ENCODE measurements at regions not wholly inside any gene's neighbourhood (a gene's known extent, or its start where the extent isn't known, plus 50 kb on each side); places are given as distances from the start of the nearest gene placed in this dataset.

DNA sequence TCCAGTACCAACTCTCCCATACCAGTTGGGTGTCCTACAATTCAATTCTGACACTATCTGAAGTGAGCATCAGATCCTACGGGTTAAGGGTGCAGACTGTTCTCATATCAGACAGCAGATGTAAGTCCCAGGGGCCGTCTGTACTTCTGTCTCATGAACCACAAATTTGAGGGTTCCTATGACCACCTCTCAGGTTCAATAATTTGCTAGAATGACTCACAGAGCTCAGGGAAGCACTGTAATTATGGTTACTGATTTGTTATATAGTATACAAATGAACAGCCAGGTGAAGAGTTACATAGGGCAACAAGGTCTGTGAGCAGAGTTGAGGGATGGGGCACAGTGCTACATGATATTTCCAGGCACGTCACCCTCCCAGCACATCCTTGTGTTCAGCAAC lies 499.1 kb downstream of the DMAC1 start:
- DNase-seq (ENCODE audit: low read depth in 2 of 2), result no peak

DNA sequence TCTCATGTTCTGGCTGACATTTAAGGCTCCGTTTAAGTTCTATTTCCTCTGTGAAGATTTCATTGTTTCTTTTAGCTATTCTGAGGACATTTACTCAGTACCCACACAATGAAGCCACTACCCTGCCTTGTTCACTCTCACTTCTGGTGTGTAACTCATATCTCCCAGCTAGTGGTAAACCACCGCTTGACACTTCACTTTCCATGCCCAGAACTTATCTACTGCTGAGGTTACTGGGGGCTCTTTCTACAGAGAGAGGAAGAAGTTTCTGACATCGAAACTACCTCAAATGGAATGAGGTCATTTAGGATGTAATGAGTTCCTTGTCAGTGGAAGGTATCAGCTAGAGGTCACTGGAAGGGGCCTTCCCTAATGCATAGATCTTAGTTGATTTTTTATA lies 501.5 kb downstream of the DMAC1 start:
- DNase-seq (ENCODE audit: low read depth in 2 of 2), result no peak

DNA sequence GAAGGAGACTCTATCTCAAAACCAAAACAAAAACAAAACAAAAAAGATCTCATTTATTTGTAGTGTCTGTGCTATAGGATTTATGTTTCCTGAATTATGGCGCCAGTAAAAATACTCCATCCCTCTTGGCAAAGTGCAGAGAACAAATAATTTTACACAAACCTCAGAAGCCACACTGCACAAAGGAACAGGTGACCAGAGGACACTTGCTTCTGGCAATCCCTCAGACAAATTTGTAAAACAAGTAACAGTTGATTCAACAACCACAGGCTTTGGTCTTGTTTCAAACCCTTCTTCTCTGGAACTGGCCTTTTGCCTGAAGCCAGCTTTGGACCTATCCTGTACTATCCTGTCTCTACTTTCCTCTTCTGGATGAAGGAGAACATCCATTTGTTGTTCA lies 502.1 kb downstream of the DMAC1 start:
- DNase-seq (ENCODE audit: low read depth in 2 of 2), result no peak

- DNase-seq (ENCODE audit: low read depth in 2 of 2), result no peak
Measured at GRCh38 chr9:7293091-7293490, 506.5 kb downstream of the DMAC1 start.

GRCh38 chr9:7289773-7290172 lies 509.8 kb downstream of the DMAC1 start:
- DNase-seq (ENCODE audit: low read depth in 2 of 2), result no peak

DNA sequence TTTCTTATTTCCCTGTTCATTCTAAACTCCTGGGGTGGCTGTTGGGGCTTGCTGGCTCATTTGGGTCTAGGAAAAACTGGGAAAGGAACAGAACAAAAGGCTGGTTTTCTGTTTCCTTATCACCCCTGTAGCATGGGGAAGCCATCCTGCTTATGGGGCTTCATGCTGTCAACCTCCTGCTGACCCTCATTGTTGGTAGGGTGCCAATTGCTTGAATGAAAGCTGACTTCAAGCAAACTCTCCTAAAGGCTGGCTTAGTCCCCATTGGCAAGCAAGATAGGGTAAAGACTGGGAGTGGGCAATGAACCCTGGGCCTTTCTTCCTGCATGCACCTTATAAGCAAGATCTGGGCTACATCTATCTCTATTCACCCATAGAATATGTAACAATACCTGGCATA lies 511.6 kb downstream of the DMAC1 start:
- DNase-seq (ENCODE audit: low read depth in 2 of 2), result no peak

DNA sequence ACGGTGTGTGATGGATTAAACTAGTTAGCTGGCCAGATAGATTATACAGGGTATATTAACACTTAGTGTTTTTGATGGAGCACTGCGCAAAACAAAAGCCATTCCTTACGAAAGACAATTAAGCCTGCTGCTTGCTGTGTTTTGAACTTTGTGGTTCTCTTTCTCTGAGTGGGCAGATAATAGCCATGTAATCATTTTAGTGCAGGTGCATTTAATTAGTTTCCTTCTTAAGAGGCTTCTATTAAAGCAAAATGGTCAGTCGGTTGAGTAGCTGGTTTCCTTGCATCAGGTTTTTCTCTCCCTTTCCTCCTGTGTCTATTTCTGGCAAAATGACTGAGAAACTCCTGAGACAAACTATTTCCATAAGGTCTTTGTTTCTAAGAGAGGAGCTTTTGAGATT lies 512.5 kb downstream of the DMAC1 start:
- DNase-seq (ENCODE audit: low read depth in 2 of 2), result no peak

- no peak for DNase-seq (ENCODE audit: low read depth in 2 of 2)
Measured at GRCh38 chr9:7286101-7286500, 513.5 kb downstream of the DMAC1 start.

DNA sequence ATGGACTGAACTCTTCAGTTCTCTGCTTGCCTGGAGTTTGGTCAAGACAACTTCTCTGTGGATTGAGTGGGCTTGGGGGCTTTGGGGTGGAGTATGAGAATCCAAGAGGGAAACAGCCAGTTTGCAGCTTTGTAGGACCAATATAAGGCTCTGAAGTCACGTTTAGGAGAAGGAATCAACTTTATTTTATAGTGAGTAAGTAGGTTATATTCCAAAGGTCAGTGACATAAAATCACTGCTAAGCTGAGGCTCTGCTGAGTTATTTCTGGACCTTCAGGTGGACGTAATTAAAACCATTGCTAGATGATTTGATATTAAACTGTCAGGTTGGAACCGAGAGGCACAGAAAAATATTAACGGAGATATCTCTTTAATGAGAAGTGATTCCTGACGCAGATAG lies 514.4 kb downstream of the DMAC1 start:
- DNase-seq (ENCODE audit: low read depth in 2 of 2), result no peak

DNA sequence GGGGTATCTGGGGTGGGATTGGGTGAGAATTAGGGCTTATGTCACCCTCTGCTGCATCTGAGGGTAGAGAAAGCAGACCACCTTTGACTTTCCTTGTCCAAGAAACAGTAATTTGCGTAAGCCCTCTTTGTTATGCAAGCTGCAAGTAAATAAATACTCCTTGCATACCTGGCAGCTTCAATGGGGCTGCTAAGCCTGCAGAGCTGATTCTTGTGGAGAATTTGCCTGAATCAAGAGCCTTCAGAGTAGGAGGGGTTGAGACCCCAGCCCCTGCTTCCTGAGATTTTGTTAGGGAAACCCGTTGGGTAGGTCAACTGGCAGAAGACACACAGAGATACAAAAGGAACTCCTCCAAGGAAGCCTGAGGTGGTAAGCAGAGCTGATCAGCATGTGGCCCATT lies 515.1 kb downstream of the DMAC1 start:
- no peak for DNase-seq (ENCODE audit: low read depth in 2 of 2)

DNA sequence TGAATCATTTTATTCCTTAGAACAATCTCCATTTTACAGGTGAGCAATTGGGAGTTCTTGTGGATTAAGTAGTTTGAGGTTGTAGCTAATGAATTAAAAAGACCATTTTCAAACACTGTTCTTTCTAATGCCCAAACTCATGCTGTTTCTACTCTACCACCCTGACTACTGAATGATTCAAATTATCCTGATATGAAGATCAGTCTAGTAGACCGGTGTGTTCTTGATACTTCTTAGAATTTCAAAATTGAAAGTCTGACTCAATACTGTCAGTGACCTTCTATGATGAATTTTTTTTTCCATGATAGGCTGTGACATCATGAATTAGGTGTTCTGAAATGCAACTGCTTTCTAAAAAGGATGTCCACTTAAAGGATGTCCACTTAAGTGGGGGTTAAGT lies 515.5 kb downstream of the DMAC1 start:
- DNase-seq (ENCODE audit: low read depth in 2 of 2), result no peak

GRCh38 chr9:7273575-7273974 lies 515.8 kb downstream of the KDM4C start:
- no peak for DNase-seq (ENCODE audit: low read depth in 2 of 2)

DNA sequence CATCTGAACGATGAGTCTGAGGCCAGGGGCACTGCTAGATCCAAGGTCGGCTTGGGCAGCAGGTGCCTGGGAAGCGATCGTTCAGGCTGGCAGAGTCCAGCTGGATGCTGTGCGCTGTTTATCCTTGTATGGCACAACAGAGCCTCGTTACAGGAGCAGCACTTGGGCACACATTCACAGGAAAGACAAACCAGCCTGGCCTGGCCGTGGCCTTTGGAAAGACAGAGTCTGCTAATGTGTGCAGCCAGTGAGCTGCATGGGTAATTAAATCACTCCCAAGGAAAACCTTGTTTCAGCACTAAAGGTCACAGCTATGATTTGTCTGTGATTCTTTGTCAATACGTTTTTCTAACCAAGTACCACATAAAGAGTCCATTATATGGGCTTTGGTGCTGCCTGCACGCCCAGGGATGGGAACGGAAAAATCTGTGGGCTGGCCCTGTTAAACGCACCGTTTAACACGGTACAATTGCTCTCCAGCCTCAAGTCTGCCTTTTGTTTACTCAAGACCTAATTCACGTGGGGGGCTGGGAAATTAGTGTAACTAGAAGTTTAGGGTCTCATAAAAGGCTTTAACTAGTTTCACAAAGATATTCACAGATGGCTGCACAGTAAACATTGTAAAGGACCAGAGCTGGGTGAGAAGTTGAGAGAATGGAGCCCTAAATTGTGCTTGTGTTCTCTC lies 509.3 kb downstream of the KDM4C start:
- DNase-seq (ENCODE audit: low read depth in 2 of 2), result no peak

- DNase-seq (ENCODE audit: low read depth in 2 of 2), result no peak
Measured at GRCh38 chr9:7265181-7265580, 507.4 kb downstream of the KDM4C start.

DNA sequence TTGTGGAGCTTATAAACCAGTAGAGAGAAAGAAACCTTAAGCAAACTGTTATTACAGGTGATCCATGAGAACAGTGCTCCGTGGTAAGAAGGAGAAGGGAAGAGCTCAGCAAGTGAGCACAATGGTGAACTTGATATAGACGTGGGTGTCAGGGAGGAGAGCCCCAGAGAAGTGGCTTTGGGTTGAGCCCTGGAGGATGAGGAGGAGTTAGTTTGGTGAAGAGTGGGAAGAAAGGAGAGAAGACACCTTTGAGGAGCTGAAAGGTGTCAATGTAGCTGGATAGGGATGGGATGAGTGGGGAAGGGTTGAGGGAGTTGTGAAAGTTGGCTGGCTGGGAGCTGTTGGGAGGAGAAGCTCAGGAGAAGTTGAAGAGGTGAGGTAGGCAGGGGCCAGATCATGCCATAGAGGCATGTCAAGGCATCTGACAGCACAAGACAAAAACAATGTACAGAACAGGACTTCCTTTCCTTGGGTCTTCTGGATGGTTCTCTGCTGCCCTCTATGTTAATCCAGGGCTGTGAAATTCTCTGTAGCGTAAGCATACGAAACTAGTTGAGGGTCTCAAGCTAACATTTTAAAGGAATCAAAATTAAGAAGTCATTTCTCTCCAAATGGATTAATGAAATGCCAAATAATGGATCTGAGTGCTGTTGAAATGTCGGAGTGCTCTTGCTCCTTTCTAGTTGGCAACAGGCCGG lies 501.9 kb downstream of the KDM4C start:
- no peak for DNase-seq (ENCODE audit: low read depth in 2 of 2)

DNA sequence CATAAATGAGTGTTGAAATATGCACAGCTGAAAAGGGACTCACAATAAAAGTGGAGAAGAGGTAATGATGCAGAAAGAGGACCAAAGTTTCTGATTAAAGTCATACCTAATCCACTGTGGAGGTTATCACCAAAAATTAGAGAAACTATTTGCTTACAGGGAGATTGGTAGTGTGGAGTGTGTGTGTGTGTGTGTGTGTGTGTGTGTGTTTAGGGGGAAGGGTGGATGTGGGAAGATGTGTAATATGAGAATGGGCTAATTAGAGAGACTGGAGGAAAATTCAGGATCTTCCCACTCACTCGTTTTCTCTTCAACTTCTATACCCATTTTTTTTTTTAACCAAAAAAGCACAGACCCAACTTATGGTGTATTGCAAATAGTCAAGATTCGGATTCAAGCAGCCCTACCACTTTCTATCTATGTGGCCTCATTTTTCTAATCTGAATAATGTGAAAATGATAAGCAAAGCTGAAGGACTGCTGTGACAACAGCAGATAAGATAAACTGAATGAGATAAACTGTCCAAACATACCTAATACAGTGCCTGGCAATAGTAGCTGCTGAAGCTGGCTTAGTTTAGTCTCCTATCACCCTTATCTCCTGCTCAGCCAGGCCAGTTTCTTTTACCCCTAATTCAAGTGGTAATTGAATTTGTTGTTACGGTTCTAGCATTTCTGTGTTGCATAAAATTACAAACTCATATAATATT lies 501.1 kb downstream of the KDM4C start:
- no peak for DNase-seq (ENCODE audit: low read depth in 2 of 2)

- no peak for DNase-seq (ENCODE audit: low read depth in 2 of 2)
Measured at GRCh38 chr9:7246917-7247522, 489.2 kb downstream of the KDM4C start.

- no peak for DNase-seq (ENCODE audit: low read depth in 2 of 2)
Measured at GRCh38 chr9:7245976-7246580, 488.3 kb downstream of the KDM4C start.

DNA sequence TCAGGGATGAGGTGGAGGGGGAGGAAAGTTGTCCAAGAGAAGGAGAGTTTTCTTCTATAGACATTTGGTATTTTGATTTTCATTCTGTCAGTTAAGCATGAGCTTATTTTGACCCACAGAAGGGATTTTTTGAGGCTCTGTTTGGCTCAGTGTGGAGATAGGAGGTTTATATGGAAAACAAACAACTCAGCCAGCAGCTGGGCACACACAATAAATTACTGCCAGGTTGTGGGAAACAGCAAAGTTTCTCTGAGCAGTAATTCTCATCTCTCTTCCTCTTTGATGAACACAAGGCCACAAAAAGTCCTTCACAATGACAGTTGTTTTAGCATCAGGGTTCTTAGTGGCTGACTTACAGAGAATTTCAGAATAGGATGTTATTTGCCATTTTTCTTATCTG lies 486.1 kb downstream of the KDM4C start:
- DNase-seq (ENCODE audit: low read depth in 2 of 2), result no peak

- no peak for DNase-seq (ENCODE audit: low read depth in 2 of 2)
Measured at GRCh38 chr9:7242126-7242525, 484.4 kb downstream of the KDM4C start.

DNA sequence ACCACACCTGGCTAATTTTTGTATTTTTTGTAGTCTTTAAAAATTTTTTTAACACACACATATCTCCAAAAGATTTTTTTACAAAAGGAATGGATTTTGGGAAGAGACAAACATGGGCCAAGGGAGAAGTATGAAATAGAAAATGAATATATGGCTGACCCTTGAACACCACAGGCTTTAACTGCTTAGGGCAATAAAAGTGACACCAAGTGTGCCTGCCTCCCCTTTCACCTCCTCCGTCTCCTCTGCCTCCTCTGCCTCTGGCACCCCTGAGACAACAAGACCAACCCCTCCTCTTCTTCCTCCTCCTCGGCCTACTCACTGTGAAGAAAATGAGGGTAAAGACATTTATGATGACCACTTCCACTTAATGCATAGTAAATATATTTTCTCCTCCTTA lies 483.9 kb downstream of the KDM4C start:
- no peak for DNase-seq (ENCODE audit: low read depth in 2 of 2)

DNA sequence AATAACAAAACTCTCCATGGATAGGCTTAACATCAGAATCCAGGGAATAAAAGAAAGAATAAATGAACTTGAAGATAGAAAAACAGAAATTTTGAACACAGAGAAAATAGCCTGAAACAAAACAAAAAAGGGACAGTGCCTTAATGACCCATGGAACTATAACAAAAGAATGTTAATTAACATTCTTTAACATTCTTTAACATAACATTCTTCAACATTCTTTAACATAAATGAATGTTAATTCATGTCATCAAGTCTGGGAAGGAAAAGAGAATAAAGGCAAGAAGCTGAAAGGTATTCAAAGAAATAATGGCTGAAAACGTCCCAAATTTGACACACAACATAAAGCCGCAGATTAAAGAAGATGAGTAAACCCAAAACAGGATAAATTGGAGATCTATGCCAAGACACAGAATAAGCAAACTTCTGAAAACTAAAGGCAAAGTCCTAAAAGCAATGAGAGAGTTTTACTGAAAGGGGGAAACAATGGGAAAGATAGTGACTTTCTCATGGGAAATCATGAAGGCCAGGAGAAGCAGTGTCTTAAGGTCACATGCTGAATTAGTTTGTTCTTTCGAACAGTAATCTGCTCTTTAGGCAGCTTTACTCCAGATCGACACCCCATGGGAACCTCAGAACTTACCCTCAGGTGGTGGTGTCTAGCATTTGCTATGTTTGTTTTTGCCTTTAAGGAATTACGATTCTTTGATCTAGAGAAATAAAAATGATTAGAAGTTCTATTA lies 483.0 kb downstream of the KDM4C start:
- DNase-seq (ENCODE audit: low read depth in 2 of 2), result no peak

Data from stimulated activated CD8-positive, alpha-beta memory T cell treated with anti-CD3 and anti-CD28 coated beads, Interleukin-15, amount 100 ng/mL, for 4 hours (primary cell).